HepG2 (cell line): ENCODE measurements at regions not wholly inside any gene's neighbourhood (a gene's known extent, or its start where the extent isn't known, plus 50 kb on each side); places are given as distances from the start of the nearest gene placed in this dataset.

Experiments
- ATAC-seq: fragments of 200-7000 bp; cut with Tn5 transposase; 3 replicates; pipeline ENCODE4 v1.9.1; 2020; ENCODE audit warnings: mild to moderate bottlenecking, moderate library complexity
- BruUV-seq: library from RNA; stranded (reverse); fragments of 400-500 nt; replicated peaks from 2 replicates; lab custom pipeline; 2021; lab: Mats Ljungman, UMichigan
- CTCF ChIA-PET: fragments of 300-600 bp; formaldehyde crosslinking; extraction: SDS; loops from one replicate; lab custom pipeline; 2021; ENCODE audit warnings: low total read pairs, inconsistent platforms, low intra/inter-chr PET ratio; lab: Yijun Ruan, JAX
- POLR2A ChIA-PET: fragments of 350-600 bp; sonication (Branson Sonifier 250); formaldehyde crosslinking; loops from one replicate; lab custom pipeline; 2020; ENCODE audit warnings: antibody characterized with exemption, inconsistent platforms; lab: Yijun Ruan, JAX
- DNase-seq: peaks from one replicate; pipeline ENCODE4 v3.0.0-alpha.2; 2015; ENCODE audit warnings: low spot score
- FAIRE-seq: peaks from 3 replicates; lab custom pipeline; 2011; peaks lifted over from hg19 to GRCh38; lab: Jason Lieb, UNC
- H2AFZ ChIP-seq: one replicate; pipeline ENCODE4 v1.6.1; 2011; ENCODE audit warnings: low read length, inconsistent platforms
- H3K27ac ChIP-seq: fragments of 300-600 bp; 3 replicates; pipeline ENCODE4 v1.8.0; 2011; ENCODE audit warnings: mixed run types, mild to moderate bottlenecking, mixed read lengths, low read length, inconsistent platforms; ENCODE audit not compliant: insufficient read depth; ENCODE audit errors: extremely low read length
- H3K27me3 ChIP-seq, 2 experiments: fragments of 200-600 bp in 1 of 2; 2 replicates in 1 of 2; 3 replicates in 1 of 2; pipeline versions ENCODE4 v1.6.0 to v1.8.0; 2011; ENCODE audit warnings: low read length in 2 of 2, mild to moderate bottlenecking in 2 of 2, moderate library complexity in 2 of 2, inconsistent platforms in 1 of 2; ENCODE audit not compliant: insufficient read depth in 2 of 2, control insufficient read depth in 1 of 2
- H3K36me3 ChIP-seq, 2 experiments: fragments of 200-600 bp in 1 of 2; replicated peaks in 1 of 2; 2 replicates in 1 of 2; 3 replicates in 1 of 2; pipeline versions ENCODE4 v1.5.1 to v1.8.0; 2011; ENCODE audit warnings: low read length in 2 of 2, inconsistent platforms in 1 of 2; ENCODE audit not compliant: insufficient read depth in 2 of 2, control insufficient read depth in 1 of 2
- H3K4me1 ChIP-seq: 2 replicates; pipeline ENCODE4 v1.5.1; 2012; ENCODE audit warnings: low read length, inconsistent platforms; ENCODE audit not compliant: insufficient read depth
- H3K4me2 ChIP-seq: 2 replicates; pipeline ENCODE4 v1.6.0; 2011; ENCODE audit warnings: low read depth, low read length, inconsistent platforms
- H3K4me3 ChIP-seq, 3 experiments: fragments of 200-600 bp in 1 of 3; sonication (generic), shearing (Covaris generic) in 1 of 3; replicated peaks in 1 of 3; 2 replicates each; pipeline ENCODE4 v1.5.1; 2011 to 2016; ENCODE audit warnings: low read length in 3 of 3, inconsistent platforms in 2 of 3, low read depth in 2 of 3, mild to moderate bottlenecking in 2 of 3, control low read depth in 1 of 3, mixed read lengths in 1 of 3; ENCODE audit not compliant: insufficient read depth in 1 of 3
- H3K79me2 ChIP-seq: one replicate; pipeline ENCODE4 v1.6.1; 2011; ENCODE audit warnings: low read length, inconsistent platforms; ENCODE audit not compliant: insufficient read depth
- H3K9ac ChIP-seq: 2 replicates; pipeline ENCODE4 v1.6.0; 2011; ENCODE audit warnings: mild to moderate bottlenecking, low read depth, low read length, inconsistent platforms; ENCODE audit not compliant: insufficient read depth
- H3K9me3 ChIP-seq: 2 replicates; pipeline ENCODE4 v1.5.1; 2012; ENCODE audit warnings: mild to moderate bottlenecking, low read length
- H4K20me1 ChIP-seq: 2 replicates; pipeline ENCODE4 v1.6.0; 2011; ENCODE audit warnings: inconsistent platforms, mild to moderate bottlenecking, low read length, moderate library complexity; ENCODE audit not compliant: insufficient read depth
- HDAC1 ChIP-seq: sonication (generic); formaldehyde crosslinking; IDR thresholded peaks from 2 replicates; pipeline ENCODE4 v1.5.1; 2020; ENCODE audit warnings: mild to moderate bottlenecking, missing genetic modification reagents
- HDAC6 ChIP-seq: fragments of 200-600 bp; sonication (generic); IDR thresholded peaks from 2 replicates; pipeline ENCODE4 v1.7.0; 2017; ENCODE audit warnings: mild to moderate bottlenecking, antibody characterized with exemption, low read length, low read depth
- KDM4B ChIP-seq: sonication (generic); formaldehyde crosslinking; IDR thresholded peaks from 2 replicates; pipeline ENCODE4 v1.4.0; 2020; ENCODE audit warnings: missing genetic modification reagents
- MIER2 ChIP-seq: IDR thresholded peaks from 2 replicates; pipeline ENCODE4 v1.6.1; 2016; ENCODE audit warnings: missing biosample characterization, missing genetic modification reagents
- POLR2AphosphoS2 ChIP-seq: IDR thresholded peaks from 2 replicates; pipeline ENCODE4 v1.6.1; 2011; ENCODE audit warnings: low read depth, low read length, improper control_type of control experiment
- RNF2 ChIP-seq: fragments of 450-650 bp; conservative IDR thresholded peaks from 2 replicates; pipeline ENCODE4 v1.6.1; 2016; ENCODE audit warnings: low read depth
- SETDB1 ChIP-seq: sonication (generic); formaldehyde crosslinking; IDR thresholded peaks from 2 replicates; pipeline ENCODE4 v1.5.1; 2020; ENCODE audit warnings: missing genetic modification reagents, mild to moderate bottlenecking, borderline replicate concordance
- SMC3 ChIP-seq: IDR thresholded peaks from 2 replicates; pipeline ENCODE4 v1.6.1; 2011; ENCODE audit warnings: low read length, improper control_type of control experiment
- ZKSCAN1 ChIP-seq: fragments of 150-350 bp; IDR thresholded peaks from 2 replicates; pipeline ENCODE4 v1.6.1; 2014; ENCODE audit warnings: low read length
- ZNF282 ChIP-seq: fragments of 450-650 bp; IDR thresholded peaks from 2 replicates; pipeline ENCODE4 v1.6.1; 2018; ENCODE audit not compliant: partially characterized antibody
- ZNF547 ChIP-seq: sonication (generic); formaldehyde crosslinking; IDR thresholded peaks from 2 replicates; pipeline ENCODE4 v1.5.1; 2020; ENCODE audit warnings: mild to moderate bottlenecking, missing genetic modification reagents
- WGBS: methylation state at CpG from one replicate; pipeline ENCODE4 v1.1.6; 2017; ENCODE audit warnings: low lambda C conversion rate; 5-methylcytosine and 5-hydroxymethylcytosine counted together
- in situ Hi-C: cut with HindIII; loops from 2 replicates; pipeline ENCODE4 v1.10.0; 2017; ENCODE audit warnings: low pct_unique_long_range_greater_than_20kb; ENCODE audit not compliant: extremely low pct_ligation_motif_present
- intact Hi-C: fragments of 100-400 bp; cut with micrococcal nuclease; formaldehyde crosslinking; loops from one replicate; pipeline ENCODE4 v1.10.0; 2022; ENCODE audit not compliant: unreplicated experiment
- TF ChIP-seq, protein P1 (sequence below): IDR thresholded peaks from 2 replicates; pipeline ENCODE4 v1.6.1; 2016; ENCODE audit warnings: mild to moderate bottlenecking
- TF ChIP-seq, protein P2 (sequence below): sonication (generic); formaldehyde crosslinking; conservative IDR thresholded peaks from 2 replicates; pipeline ENCODE4 v1.4.0; 2020; ENCODE audit warnings: missing genetic modification reagents
- TF ChIP-seq, protein P3 (sequence below): sonication (generic); formaldehyde crosslinking; IDR thresholded peaks from 2 replicates; pipeline ENCODE4 v1.4.0; 2020; ENCODE audit warnings: missing genetic modification reagents, mild to moderate bottlenecking, borderline replicate concordance

DNA sequence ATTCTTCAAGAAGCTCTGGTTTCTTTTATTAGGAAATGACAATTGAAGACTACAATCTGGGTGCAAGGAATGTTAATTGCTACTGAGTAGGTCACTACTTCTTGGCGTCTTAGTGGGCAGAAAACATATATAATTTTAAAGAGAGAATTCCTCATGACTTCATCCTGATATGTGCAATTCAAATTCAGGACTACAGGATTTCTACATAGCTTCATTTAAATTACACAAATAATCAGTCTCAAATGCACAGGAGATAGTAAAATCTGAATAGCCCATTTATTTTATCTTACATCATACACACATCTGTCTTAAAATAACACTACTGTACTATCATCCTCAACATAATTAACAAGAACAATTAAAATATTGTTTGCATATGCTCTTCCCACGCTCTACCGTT is 52.5 kb upstream of the GPR149 start:
- no peak overlapping the region for H3K4me2 ChIP-seq
- DNase-seq, result no peak
- no TSS peak for BruUV-seq
- H3K27ac ChIP-seq, result no peak overlapping the region
- no peak overlapping the region for H3K4me3 ChIP-seq
- CTCF ChIA-PET, result no interaction called here
- no peaks in the 10 kb centered on the region for H3K36me3 ChIP-seq
- TF ChIP-seq SETDB1, result no peak
- TF ChIP-seq, protein P1, sequence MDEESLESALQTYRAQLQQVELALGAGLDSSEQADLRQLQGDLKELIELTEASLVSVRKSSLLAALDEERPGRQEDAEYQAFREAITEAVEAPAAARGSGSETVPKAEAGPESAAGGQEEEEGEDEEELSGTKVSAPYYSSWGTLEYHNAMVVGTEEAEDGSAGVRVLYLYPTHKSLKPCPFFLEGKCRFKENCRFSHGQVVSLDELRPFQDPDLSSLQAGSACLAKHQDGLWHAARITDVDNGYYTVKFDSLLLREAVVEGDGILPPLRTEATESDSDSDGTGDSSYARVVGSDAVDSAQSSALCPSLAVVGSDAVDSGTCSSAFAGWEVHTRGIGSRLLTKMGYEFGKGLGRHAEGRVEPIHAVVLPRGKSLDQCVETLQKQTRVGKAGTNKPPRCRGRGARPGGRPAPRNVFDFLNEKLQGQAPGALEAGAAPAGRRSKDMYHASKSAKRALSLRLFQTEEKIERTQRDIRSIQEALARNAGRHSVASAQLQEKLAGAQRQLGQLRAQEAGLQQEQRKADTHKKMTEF (CRISPR knock-in tag), result no peak
- no peak for TF ChIP-seq MIER2 (CRISPR knock-in tag)
- no peak for TF ChIP-seq HDAC1 (CRISPR knock-in tag)
- TF ChIP-seq ZNF282, result no peak
- TF ChIP-seq ZKSCAN1, result no peak
- no peak for TF ChIP-seq KDM4B (CRISPR knock-in tag)
- no peak for TF ChIP-seq SMC3
- no peak for TF ChIP-seq ZNF547 (CRISPR knock-in tag)
- H3K9ac ChIP-seq, result no peak overlapping the region
- no peaks in the 10 kb centered on the region for H3K9me3 ChIP-seq
- no peaks in the 10 kb centered on the region for H3K27me3 ChIP-seq
- H4K20me1 ChIP-seq, result no peaks in the 10 kb centered on the region
- FAIRE-seq, result no peak
- ATAC-seq, result no peak
- intact Hi-C loops, result no loop called here
- no peak overlapping the region for H2AFZ ChIP-seq
- POLR2A ChIA-PET, result no interaction called here
- no peaks in the 10 kb centered on the region for H3K79me2 ChIP-seq
- in situ Hi-C loops, result no loop called here
- whole genome bisulfite sequencing, result 1% methylated on average over 3 of the region's 3 CpGs
- H3K4me1 ChIP-seq, result no peaks in the 10 kb centered on the region

DNA sequence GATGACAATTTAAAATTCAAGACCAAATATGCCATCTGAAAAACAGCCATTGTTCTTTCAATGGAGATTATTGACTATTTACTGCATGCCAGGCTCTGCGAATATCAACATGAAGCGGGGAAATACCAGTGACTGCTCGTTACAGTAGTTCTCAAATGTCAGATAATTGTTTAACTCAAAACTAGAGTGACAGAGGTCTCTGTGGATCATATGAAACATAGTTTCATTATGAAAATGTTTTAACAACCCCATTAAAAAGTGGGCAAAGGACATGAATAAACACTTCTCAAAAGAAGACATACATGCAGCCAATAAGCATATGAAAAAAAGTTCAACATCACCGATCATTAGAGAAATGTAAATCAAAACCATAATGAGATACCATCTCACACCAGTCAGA is 50.0 kb upstream of the GPR149 start:
- H3K79me2 ChIP-seq, result no peaks in the 10 kb centered on the region
- in situ Hi-C loops (no loop called here), intact Hi-C loops (no loop called here)
- no peaks in the 10 kb centered on the region for H4K20me1 ChIP-seq
- no peak overlapping the region for H3K9ac ChIP-seq
- no peaks in the 10 kb centered on the region for H3K27me3 ChIP-seq
- H3K4me3 ChIP-seq, result no peak overlapping the region
- CTCF ChIA-PET, result no interaction called here
- DNase-seq (no peak), ATAC-seq (no peak), FAIRE-seq (no peak)
- no peaks in the 10 kb centered on the region for H3K36me3 ChIP-seq
- 22% methylated on average over 4 of the region's 4 CpGs for WGBS
- no peaks in the 10 kb centered on the region for H3K9me3 ChIP-seq
- TF ChIP-seq HDAC6 (no peak), POLR2AphosphoS2 (no peak), RNF2 (no peak)
- TF ChIP-seq, protein P2, sequence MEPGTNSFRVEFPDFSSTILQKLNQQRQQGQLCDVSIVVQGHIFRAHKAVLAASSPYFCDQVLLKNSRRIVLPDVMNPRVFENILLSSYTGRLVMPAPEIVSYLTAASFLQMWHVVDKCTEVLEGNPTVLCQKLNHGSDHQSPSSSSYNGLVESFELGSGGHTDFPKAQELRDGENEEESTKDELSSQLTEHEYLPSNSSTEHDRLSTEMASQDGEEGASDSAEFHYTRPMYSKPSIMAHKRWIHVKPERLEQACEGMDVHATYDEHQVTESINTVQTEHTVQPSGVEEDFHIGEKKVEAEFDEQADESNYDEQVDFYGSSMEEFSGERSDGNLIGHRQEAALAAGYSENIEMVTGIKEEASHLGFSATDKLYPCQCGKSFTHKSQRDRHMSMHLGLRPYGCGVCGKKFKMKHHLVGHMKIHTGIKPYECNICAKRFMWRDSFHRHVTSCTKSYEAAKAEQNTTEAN (CRISPR knock-in tag), result no peak
- TF ChIP-seq, protein P3, sequence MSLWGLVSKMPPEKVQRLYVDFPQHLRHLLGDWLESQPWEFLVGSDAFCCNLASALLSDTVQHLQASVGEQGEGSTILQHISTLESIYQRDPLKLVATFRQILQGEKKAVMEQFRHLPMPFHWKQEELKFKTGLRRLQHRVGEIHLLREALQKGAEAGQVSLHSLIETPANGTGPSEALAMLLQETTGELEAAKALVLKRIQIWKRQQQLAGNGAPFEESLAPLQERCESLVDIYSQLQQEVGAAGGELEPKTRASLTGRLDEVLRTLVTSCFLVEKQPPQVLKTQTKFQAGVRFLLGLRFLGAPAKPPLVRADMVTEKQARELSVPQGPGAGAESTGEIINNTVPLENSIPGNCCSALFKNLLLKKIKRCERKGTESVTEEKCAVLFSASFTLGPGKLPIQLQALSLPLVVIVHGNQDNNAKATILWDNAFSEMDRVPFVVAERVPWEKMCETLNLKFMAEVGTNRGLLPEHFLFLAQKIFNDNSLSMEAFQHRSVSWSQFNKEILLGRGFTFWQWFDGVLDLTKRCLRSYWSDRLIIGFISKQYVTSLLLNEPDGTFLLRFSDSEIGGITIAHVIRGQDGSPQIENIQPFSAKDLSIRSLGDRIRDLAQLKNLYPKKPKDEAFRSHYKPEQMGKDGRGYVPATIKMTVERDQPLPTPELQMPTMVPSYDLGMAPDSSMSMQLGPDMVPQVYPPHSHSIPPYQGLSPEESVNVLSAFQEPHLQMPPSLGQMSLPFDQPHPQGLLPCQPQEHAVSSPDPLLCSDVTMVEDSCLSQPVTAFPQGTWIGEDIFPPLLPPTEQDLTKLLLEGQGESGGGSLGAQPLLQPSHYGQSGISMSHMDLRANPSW (CRISPR knock-in tag), result no peak
- no peaks in the 10 kb centered on the region for H3K4me1 ChIP-seq
- no TSS peak for BruUV-seq
- no peak overlapping the region for H3K27ac ChIP-seq
- H2AFZ ChIP-seq, result no peak overlapping the region
- no peak overlapping the region for H3K4me2 ChIP-seq
- POLR2A ChIA-PET, result no interaction called here
